ENCODE measurements at regions not wholly inside any gene's neighbourhood (a gene's known extent, or its start where the extent isn't known, plus 50 kb on each side); places are given as distances from the start of the nearest gene placed in this dataset.
"Not testable (repeated sequence)": the region's sequence is repeated elsewhere in the genome, so short reads cannot be mapped to it uniquely, and the experiment has no call there.

GRCh38 chr4:173608632-173609031 lies 78.6 kb upstream of the HAND2 start:
- DNase-seq (ENCODE audit: low spot score): not testable (repeated sequence)

GRCh38 chr4:173591760-173592159 lies 61.7 kb upstream of the HAND2 start:
- DNase-seq (ENCODE audit: low spot score): no peak

- no peak for DNase-seq (ENCODE audit: low spot score)
Measured at GRCh38 chr4:173590697-173591096, 60.7 kb upstream of the HAND2 start.

- no peak for DNase-seq (ENCODE audit: low spot score)
Measured at GRCh38 chr4:173585876-173586572, 56.0 kb upstream of the HAND2 start.

GRCh38 chr4:173584506-173584905 lies 54.5 kb upstream of the HAND2 start:
- no peak for DNase-seq (ENCODE audit: low spot score)
